ENCODE measurements at regions not wholly inside any gene's neighbourhood (a gene's known extent, or its start where the extent isn't known, plus 50 kb on each side); places are given as distances from the start of the nearest gene placed in this dataset.

- intact Hi-C loops (cut with DNase I) = no loop called here
- DNase-seq (ENCODE audit: low spot score) = no peak
Observed at GRCh38 chr5:51002368-51002767, 335.9 kb downstream of the PARP8 start.

DNA sequence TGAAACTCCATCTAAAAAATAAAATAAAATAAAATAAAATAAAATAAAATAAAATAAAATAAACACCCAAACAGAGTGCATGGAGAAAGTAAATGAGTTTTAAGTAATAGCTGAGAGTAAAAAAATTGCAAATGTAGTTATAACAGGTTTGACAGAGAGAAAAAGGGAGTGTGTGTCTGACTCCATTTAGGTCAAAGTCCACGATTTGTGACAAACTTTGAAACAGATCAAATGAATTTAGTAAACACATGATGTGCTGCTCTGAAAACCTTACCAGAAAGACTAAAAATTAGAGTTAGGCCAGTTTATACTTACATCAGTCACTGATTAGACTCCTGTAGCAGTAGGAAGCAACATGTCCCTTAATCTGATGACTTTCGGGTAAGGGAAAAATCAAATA lies 346.6 kb downstream of the PARP8 start:
- no peak for DNase-seq (ENCODE audit: low spot score)
- intact Hi-C loops (cut with DNase I) = no loop called here

GRCh38 chr5:51018423-51018822 lies 352.0 kb downstream of the PARP8 start:
- DNase-seq (ENCODE audit: low spot score) = no peak
- intact Hi-C loops (cut with DNase I) = no loop called here

- DNase-seq (ENCODE audit: low spot score) = no peak
- intact Hi-C loops (cut with DNase I) = no loop called here
Observed at GRCh38 chr5:51024263-51024662, 357.8 kb downstream of the PARP8 start.

DNA sequence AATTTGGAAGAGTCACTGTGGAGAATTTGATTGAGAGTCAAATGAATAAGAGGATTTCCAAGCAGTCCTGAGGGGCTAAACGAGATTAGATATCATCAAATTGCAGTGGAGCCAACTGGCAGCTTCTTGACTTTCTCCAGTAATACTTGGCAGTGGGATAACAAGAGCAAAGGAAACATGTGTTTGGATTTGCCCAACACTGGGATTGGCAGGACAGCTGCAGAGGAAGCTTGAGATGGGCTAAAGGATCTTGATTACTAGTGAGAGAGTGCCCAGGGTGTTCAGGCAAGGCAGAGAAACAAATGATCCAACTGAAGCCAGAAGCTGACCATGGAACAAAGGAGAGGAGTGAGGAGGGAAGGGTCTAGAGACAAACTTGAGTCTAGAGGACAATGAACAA lies 356.0 kb upstream of the ISL1 start:
- DNase-seq (ENCODE audit: low spot score) = no peak
- intact Hi-C loops (cut with DNase I) = no loop called here

DNA sequence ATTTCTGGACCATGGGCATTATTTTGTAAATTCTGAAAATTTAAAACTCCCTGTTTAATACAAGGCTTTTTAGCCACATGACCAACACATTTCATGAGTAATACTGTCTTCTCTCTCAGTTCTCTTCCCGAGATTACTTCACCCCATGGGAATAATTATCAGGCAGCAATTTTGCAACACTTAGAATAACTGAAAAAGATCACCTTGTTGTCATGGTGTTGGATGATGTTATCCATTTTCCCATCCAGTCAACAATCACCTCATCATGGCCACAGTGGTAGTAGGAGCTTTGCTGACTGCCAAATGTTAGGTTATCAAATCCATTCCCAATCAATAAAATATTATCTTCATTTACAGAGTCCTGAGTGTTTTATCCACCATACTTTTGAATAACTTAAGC lies 354.9 kb upstream of the ISL1 start:
- intact Hi-C loops (cut with DNase I) = no loop called here
- DNase-seq (ENCODE audit: low spot score) = no peak

DNA sequence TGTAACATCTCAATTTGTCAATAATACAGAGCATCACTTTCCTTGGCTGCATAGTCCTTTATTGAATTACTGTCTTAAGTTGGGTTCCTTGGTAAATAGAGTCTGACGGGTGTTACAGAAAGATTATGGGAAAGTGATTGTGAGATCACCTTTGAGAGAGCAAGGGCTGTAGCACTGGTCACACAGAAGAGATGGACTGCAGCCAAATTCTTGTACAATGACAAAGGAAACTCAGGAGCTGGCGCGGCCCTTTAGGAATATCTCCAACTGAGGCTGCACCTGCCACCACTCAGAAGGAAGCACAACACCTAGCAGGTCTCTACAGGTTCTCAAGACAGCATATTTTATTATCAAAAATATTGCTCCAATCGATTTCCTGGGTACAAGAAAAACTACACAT lies 350.0 kb upstream of the ISL1 start:
- intact Hi-C loops (cut with DNase I) = no loop called here

DNA sequence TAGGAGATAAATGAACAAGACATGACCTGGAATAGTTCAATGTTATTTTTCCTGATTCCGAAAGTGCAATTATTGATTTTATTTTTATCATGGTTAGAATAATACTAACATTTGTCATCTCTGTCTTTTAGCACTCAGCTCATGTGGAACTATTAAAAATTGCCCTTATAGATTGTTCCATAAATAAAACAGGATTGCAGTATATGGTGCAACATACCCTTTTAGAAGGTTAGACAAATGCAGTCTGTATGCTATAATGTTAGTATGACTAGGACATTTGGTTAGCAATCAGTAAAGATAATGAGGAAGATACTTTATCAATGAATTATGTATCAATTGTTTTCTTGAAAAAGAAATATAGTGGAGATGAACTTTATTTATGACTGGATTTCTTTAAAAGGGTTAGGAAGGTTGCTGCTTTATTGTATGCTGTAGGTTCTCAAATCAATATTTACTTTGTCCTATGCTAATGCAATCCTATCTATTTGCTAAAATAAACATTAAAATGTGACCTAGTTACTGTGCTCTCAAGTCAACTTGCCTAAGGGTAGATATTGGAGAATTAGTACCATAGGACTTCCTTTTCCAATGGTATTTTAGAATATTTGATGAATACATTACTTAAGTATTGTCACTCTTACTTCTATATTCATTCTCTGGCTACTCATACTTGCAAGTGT lies 348.9 kb upstream of the ISL1 start:
- no peak for DNase-seq (ENCODE audit: low spot score)
- intact Hi-C loops (cut with DNase I) = no loop called here

More for the DNA sequence above, 350.0 kb upstream of the ISL1 start:
- DNase-seq (ENCODE audit: low spot score) = no peak

DNA sequence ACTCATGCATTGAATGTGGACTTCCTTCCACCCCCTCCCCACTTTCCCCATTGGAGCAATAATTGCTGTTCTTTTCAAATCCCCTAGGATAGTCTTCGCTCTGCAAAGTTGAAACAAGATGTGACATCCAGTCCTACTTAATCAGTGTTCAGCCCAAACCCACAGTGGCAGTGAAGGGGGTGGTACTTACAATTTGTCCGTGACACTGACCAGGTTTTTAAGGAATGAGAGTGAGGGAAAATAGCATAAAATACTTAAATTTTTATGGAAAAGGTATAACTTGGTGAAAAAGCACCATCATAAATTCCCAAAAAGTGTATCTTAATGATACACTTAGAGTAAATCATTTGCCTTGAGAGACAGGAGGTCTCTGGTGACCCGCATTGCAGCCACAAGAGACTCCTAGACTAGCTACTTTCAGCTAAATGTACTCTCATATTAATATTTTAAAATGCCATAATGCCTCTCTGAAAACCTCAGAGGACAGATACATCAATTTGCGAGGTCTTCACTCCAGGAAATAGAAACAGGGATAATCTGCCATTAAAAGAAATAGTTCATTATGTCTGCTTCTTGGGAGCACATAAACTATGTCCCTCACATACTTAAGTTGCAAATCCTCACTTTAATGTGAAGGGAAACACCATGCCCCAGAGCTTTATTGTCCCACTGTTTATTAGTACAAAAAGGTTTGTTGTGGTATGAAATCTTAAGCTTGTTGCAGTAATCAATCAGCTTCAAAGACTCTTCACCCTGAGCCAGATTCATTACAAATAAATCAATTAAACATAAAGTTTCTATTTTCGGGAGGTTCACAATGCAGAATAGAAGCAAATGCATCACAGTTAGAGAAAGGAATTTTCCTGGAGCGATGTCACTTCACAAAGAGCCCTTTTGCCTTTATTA lies 343.6 kb upstream of the ISL1 start:
- intact Hi-C loops (cut with DNase I) = no loop called here
- no peak for DNase-seq (ENCODE audit: low spot score)

GRCh38 chr5:51043745-51044144 lies 339.5 kb upstream of the ISL1 start:
- no peak for DNase-seq (ENCODE audit: low spot score)
- intact Hi-C loops (cut with DNase I) = no loop called here

DNA sequence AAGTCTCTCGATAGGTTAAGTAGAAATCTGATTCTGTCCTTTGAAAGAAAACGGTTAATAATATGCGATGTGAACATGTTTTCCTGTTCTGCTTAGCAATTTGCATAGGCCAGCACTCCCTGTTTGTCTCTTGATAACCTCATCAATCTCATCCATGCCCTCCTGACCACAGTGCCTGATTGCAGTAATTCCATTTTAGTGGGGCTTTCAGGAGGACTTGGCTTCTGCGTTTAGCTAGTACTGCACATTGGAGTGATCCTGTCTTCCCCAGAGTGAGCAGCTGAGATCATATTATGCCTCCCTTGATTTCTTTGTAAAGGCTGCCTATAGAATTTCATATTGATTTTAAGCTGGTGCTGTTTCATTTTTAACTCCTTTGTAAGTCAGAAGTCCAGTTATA lies 335.9 kb upstream of the ISL1 start:
- intact Hi-C loops (cut with DNase I) = no loop called here
- no peak for DNase-seq (ENCODE audit: low spot score)

GRCh38 chr5:51053361-51053760 lies 329.9 kb upstream of the ISL1 start:
- no peak for DNase-seq (ENCODE audit: low spot score)
- intact Hi-C loops (cut with DNase I) = no loop called here

DNA sequence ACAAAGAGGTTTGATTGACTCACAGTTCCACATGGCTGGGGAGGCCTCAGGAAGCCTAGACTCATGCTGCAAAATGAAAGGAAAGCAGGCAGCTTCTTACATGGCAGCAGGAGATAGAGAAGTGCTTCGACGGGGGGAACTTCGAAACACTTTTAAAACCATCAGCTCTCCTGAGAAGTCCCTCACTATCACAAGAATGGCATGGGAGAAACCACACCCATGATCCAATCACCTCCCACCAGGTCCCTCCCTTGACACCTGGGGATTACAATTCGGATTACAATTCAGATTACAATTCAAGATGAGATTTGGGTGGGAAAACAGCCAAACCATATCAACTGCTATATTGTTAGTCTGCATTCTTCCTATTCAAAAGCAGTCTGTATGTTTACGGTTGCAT lies 322.3 kb upstream of the ISL1 start:
- intact Hi-C loops (cut with DNase I) = no loop called here

DNA sequence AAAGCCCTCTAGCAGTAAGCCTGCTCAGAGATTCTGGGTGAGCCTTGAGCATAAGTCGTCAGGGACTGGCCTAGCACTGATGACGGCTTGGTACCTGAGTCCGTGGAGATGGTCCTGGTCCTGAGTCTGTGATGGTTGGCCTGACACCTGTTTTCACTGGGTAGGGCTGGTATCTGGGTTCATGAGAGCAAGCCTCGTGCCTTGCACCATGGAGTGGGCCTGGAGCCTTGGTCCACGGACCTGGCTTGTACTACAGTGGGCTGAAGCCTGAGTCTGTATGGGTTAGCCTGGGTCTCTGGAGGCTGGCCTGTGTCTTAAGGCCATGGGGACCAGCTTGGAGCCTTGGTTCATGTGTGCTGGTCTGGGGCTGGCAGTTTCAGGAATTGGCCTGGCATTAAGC lies 310.3 kb upstream of the ISL1 start:
- intact Hi-C loops (cut with DNase I) = loop anchor here in 1 of 2 donors (10.0 kb wide), 1 partner anchor 1232 kb away; no protein-coding TSS in a partner anchor
- no peak for DNase-seq (ENCODE audit: low spot score)

More for the DNA sequence above, 322.3 kb upstream of the ISL1 start:
- no peak for DNase-seq (ENCODE audit: low spot score)

DNA sequence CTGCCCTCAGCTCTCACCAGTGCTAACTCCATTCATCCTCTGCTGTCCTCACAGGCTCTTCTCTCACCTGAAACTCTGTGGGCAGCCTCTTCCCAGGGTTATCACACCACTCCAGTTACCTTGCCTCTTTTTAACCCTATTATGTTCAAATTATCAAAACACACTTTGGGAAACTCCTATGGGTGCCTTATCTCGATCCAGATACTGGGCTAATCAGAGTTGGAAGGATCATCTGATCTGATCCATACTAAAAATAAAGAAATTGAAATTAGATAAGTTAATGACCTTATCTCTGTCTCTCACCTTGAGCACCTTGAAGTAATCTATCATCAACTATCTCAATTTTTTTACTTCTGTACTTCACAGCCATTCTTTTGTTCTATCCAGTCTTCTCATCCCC lies 300.5 kb upstream of the ISL1 start:
- DNase-seq (ENCODE audit: low spot score) = no peak
- intact Hi-C loops (cut with DNase I) = no loop called here

- DNase-seq (ENCODE audit: low spot score) = no peak
Observed at GRCh38 chr5:51091816-51092215, 291.4 kb upstream of the ISL1 start.

GRCh38 chr5:51095486-51095885 lies 287.8 kb upstream of the ISL1 start:
- intact Hi-C loops (cut with DNase I) = no loop called here
- no peak for DNase-seq (ENCODE audit: low spot score)

More at GRCh38 chr5:51091816-51092215, 291.4 kb upstream of the ISL1 start:
- intact Hi-C loops (cut with DNase I) = no loop called here

- DNase-seq (ENCODE audit: low spot score) = no peak
- intact Hi-C loops (cut with DNase I) = no loop called here
Observed at GRCh38 chr5:51096859-51097258, 286.4 kb upstream of the ISL1 start.

- DNase-seq (ENCODE audit: low spot score) = no peak
Observed at GRCh38 chr5:51099173-51099853, 283.9 kb upstream of the ISL1 start.

DNA sequence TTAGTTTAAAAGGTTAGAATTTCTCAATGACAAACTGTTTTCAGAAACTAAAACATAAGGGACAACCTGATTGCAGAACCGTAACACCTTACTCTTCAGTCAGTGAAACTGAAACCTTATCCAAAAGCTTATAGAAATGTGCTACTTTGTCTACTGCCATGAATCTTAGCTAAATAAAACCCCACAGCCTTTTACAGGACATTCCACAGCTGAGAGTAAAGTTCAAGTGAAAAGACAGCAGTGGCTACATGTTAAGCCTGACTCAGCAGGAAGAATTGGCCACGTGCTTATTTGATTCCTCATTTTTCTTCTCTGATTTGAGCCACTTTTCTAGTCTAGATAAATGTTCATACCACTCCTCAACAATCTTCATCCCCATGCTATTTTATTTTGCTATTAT lies 278.7 kb upstream of the ISL1 start:
- no peak for DNase-seq (ENCODE audit: low spot score)
- intact Hi-C loops (cut with DNase I) = no loop called here

More at GRCh38 chr5:51099173-51099853, 283.9 kb upstream of the ISL1 start:
- intact Hi-C loops (cut with DNase I) = no loop called here

All from posterior vena cava (tissue), 2 donors.